ENCODE measurements at regions not wholly inside any gene's neighbourhood (a gene's known extent, or its start where the extent isn't known, plus 50 kb on each side); places are given as distances from the start of the nearest gene placed in this dataset.

DNA sequence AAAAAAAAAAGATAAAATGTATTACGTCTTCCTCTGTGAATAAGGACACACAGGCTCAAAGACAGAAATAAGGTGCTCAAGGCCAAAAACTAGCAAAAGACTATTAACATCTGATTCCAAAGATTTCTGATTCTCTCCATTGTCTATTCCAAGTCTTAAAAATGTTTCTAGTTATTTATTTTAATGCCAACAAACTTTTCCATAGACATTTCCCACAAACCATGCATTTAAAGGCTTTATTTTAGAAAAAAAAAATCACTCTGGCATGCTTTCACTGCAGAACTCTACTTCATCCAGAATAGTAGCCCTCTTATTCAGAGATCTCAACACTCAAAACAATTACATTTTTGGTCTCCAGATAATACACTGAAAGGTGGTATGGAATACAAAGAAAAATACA, 545.0 kb upstream of the TENM3 start:
- no peak for TF ChIP-seq CEBPB (IDR thresholded peaks at IDR 0.05; ENCODE audit: borderline replicate concordance in 1 of 2, low read depth in 2 of 2, low read length in 2 of 2)
- TF ChIP-seq POLR2AphosphoS2 (IDR thresholded peaks at IDR 0.05; ENCODE audit: low read depth, low read length) = no peak
- TF ChIP-seq, protein P1, sequence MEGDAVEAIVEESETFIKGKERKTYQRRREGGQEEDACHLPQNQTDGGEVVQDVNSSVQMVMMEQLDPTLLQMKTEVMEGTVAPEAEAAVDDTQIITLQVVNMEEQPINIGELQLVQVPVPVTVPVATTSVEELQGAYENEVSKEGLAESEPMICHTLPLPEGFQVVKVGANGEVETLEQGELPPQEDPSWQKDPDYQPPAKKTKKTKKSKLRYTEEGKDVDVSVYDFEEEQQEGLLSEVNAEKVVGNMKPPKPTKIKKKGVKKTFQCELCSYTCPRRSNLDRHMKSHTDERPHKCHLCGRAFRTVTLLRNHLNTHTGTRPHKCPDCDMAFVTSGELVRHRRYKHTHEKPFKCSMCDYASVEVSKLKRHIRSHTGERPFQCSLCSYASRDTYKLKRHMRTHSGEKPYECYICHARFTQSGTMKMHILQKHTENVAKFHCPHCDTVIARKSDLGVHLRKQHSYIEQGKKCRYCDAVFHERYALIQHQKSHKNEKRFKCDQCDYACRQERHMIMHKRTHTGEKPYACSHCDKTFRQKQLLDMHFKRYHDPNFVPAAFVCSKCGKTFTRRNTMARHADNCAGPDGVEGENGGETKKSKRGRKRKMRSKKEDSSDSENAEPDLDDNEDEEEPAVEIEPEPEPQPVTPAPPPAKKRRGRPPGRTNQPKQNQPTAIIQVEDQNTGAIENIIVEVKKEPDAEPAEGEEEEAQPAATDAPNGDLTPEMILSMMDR (IDR thresholded peaks at IDR 0.05 in 2 of 3, conservative IDR thresholded peaks at IDR 0.05 in 1 of 3; ENCODE audit: control insufficient read depth in 2 of 3, extremely low read depth in 1 of 3, insufficient read depth in 1 of 3, low read depth in 3 of 3, low read length in 3 of 3) = no peak
- no peak for TF ChIP-seq IKZF1 (conservative IDR thresholded peaks at IDR 0.05)

Data from GM12878 (cell line).